GM12891 (cell line): ENCODE measurements at regions not wholly inside any gene's neighbourhood (a gene's known extent, or its start where the extent isn't known, plus 50 kb on each side); places are given as distances from the start of the nearest gene placed in this dataset.

Experiments used
- PAX5 ChIP-seq: IDR thresholded peaks from 2 replicates; pipeline ENCODE4 v1.6.1; 2011; ENCODE audit warnings: low read length, moderate library complexity, mild to moderate bottlenecking; ENCODE audit not compliant: insufficient read depth, severe bottlenecking
- POLR2A ChIP-seq: IDR thresholded peaks from 2 replicates; pipeline ENCODE4 v1.6.1; 2011; ENCODE audit warnings: low read depth, low read length, control low read depth
- POLR2AphosphoS5 ChIP-seq: IDR thresholded peaks from 2 replicates; pipeline ENCODE4 v1.6.1; 2011; ENCODE audit warnings: low read depth, low read length, control low read depth
- POU2F2 ChIP-seq: IDR thresholded peaks from 2 replicates; pipeline ENCODE4 v1.6.1; 2011; ENCODE audit warnings: low read depth, mild to moderate bottlenecking, control low read depth, low read length, moderate library complexity
- TAF1 ChIP-seq: IDR thresholded peaks from 2 replicates; pipeline ENCODE4 v1.6.1; 2011; ENCODE audit warnings: low read depth, low read length, control low read depth

GRCh38 chr2:144705328-144706245 is 185.7 kb upstream of the ZEB2 start:
- TF ChIP-seq POLR2AphosphoS5 (no peak), POLR2A (no peak), TAF1 (no peak), POU2F2 (no peak), PAX5 (no peak)
